ENCODE measurements at regions not wholly inside any gene's neighbourhood (a gene's known extent, or its start where the extent isn't known, plus 50 kb on each side); places are given as distances from the start of the nearest gene placed in this dataset.

GRCh38 chr7:118076564-118076963 is 107.4 kb upstream of the LSM8 start:
- Histone ChIP-seq H3K36me3 (ENCODE audit: control insufficient read depth, insufficient read depth, low read length) (no peaks in the 10 kb centered on the region), H2AK5ac (ENCODE audit: low read depth, low read length) (no peak overlapping the region), H2BK20ac (ENCODE audit: low read depth, low read length) (no peak overlapping the region), H3K27me3 (ENCODE audit: control insufficient read depth, insufficient read depth, low read length) (no peaks in the 10 kb centered on the region), H3K4me2 (ENCODE audit: low read depth, low read length) (no peak overlapping the region), H3K18ac (ENCODE audit: low read depth, low read length) (no peak overlapping the region), H3K4ac (ENCODE audit: low read depth, low read length) (no peak overlapping the region), H3K9ac (ENCODE audit: low read depth, low read length) (no peak overlapping the region), H4K5ac (ENCODE audit: low read depth, low read length) (no peak overlapping the region), H3K4me1 (ENCODE audit: control insufficient read depth, insufficient read depth, low read length) (no peaks in the 10 kb centered on the region), H2AFZ (replicated peaks; ENCODE audit: low read length, poor library complexity) (no peak overlapping the region), H2BK15ac (ENCODE audit: low read depth, low read length) (no peak overlapping the region), H3K23ac (ENCODE audit: low read depth, low read length) (no peak overlapping the region), H3K9me1 (ENCODE audit: insufficient read depth, low read length) (no peaks in the 10 kb centered on the region), H3K27ac (ENCODE audit: insufficient read depth, low read length) (no peak overlapping the region), H2BK5ac (ENCODE audit: low read depth, low read length, poor library complexity, severe bottlenecking) (no peak overlapping the region), H4K20me1 (ENCODE audit: insufficient read depth, low read length) (no peaks in the 10 kb centered on the region), H2BK120ac (ENCODE audit: low read depth, low read length) (no peak overlapping the region), H3K56ac (ENCODE audit: extremely low read depth, insufficient read depth, low read length) (no peak overlapping the region), H3K14ac (replicated peaks; ENCODE audit: low read depth, low read length) (no peak overlapping the region), H3K4me3 (ENCODE audit: insufficient read depth, low read depth, low read length) (no peak overlapping the region), H3K9me3 (ENCODE audit: control insufficient read depth, insufficient read depth, low read length) (no peaks in the 10 kb centered on the region), H4K91ac (ENCODE audit: insufficient read depth, low read depth, low read length) (no peak overlapping the region), H3K79me1 (ENCODE audit: low read depth in 1 of 2, low read length in 2 of 2) (no peaks in the 10 kb centered on the region), H4K8ac (ENCODE audit: low read depth in 2 of 2, low read length in 2 of 2) (no peak overlapping the region), H2AK9ac (replicated peaks; ENCODE audit: low read depth, low read length, poor library complexity) (no peak overlapping the region)
- dilution Hi-C loops (cut with HindIII; ENCODE audit: low sequenced_read_pairs, unreplicated experiment): no loop called here
- intact Hi-C loops (cut with micrococcal nuclease): no loop called here
- ChIA-PET POLR2A (ENCODE audit: unreplicated experiment) (no interaction called here), CTCF (no interaction called here)
- DNase-seq (no peak), ATAC-seq (ENCODE audit: low read depth) (no peak)
- TF ChIP-seq FOS (IDR thresholded peaks at IDR 0.05; ENCODE audit: low read depth, low read length): no peak
- no peak for TF ChIP-seq CEBPB (IDR thresholded peaks at IDR 0.05; ENCODE audit: low read depth, low read length)
- TF ChIP-seq MAZ (IDR thresholded peaks at IDR 0.05; ENCODE audit: borderline replicate concordance, low read depth, low read length): no peak
- TF ChIP-seq BHLHE40 (IDR thresholded peaks at IDR 0.05; ENCODE audit: low read depth, low read length): no peak
- no peak for TF ChIP-seq NFE2L2 (IDR thresholded peaks at IDR 0.05; ENCODE audit: low read depth, low read length)
- TF ChIP-seq USF2 (IDR thresholded peaks at IDR 0.05; ENCODE audit: low read depth, low read length): no peak
- TF ChIP-seq ELK1 (IDR thresholded peaks at IDR 0.05; ENCODE audit: borderline replicate concordance, low read depth, low read length): no peak
- no peak for TF ChIP-seq POLR2A (IDR thresholded peaks at IDR 0.05; ENCODE audit: low read depth, low read length)
- no peak for TF ChIP-seq CTCF (conservative IDR thresholded peaks at IDR 0.05; ENCODE audit: low read depth, low read length)
- no peak for TF ChIP-seq RAD21 (IDR thresholded peaks at IDR 0.05; ENCODE audit: low read length)
- TF ChIP-seq MXI1 (IDR thresholded peaks at IDR 0.05; ENCODE audit: borderline replicate concordance, low read depth, low read length): no peak
- TF ChIP-seq RFX5 (IDR thresholded peaks at IDR 0.05; ENCODE audit: low read depth, low read length): no peak
- TF ChIP-seq MAFK (IDR thresholded peaks at IDR 0.05; ENCODE audit: low read depth, low read length): no peak
- no peak for TF ChIP-seq SMC3 (IDR thresholded peaks at IDR 0.05; ENCODE audit: low read depth, low read length)
- no peak for TF ChIP-seq CHD1 (IDR thresholded peaks at IDR 0.05; ENCODE audit: low read depth, low read length)
- no TSS peak for BruUV-seq (replicated peaks)
- no CpG with 5 or more reads among the region's 3 CpGs for WGBS, 2 experiments (ENCODE audit: extremely low coverage in 2 of 2, insufficient read length in 1 of 2)
- in situ Hi-C loops (cut with MboI; ENCODE audit: low sequenced_read_pairs): loop anchor here (25.0 kb wide), 1 partner anchor 314 kb away; no protein-coding TSS in a partner anchor

Measured in IMR-90 (cell line).